GM21576 (cell line): ENCODE measurements at regions not wholly inside any gene's neighbourhood (a gene's known extent, or its start where the extent isn't known, plus 50 kb on each side); places are given as distances from the start of the nearest gene placed in this dataset.

Experiments
- ATAC-seq: cut with Tn5 transposase; IDR thresholded peaks from one replicate; pipeline ENCODE4 v1.9.1; 2021; ENCODE audit warnings: mild to moderate bottlenecking, moderate library complexity; ENCODE audit not compliant: unreplicated experiment

- no peak for ATAC-seq
These were observed 306.7 kb downstream of the EPB41L4A start for GRCh38 chr5:112112346-112112745.

- ATAC-seq, result no peak
These were observed 309.6 kb downstream of the EPB41L4A start for GRCh38 chr5:112109331-112110007.

DNA sequence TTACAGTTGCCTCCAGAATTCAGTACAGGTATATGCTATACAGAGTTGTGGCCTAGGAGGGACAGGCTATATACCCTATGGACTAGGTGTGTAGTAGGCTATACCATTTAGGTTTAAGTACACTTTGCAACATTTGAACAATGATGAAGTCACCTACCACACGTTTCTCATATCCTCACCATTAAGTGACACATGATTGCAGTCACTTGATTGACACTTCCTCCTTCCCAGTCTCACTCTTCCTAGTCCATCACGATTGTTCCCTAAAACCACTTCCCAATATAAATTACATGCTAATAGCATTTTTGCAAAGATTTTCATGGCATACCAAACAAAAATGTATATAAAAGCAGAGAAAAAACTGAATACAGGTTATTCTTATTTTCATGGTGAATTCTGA, 312.2 kb downstream of the EPB41L4A start:
- ATAC-seq, result no peak

DNA sequence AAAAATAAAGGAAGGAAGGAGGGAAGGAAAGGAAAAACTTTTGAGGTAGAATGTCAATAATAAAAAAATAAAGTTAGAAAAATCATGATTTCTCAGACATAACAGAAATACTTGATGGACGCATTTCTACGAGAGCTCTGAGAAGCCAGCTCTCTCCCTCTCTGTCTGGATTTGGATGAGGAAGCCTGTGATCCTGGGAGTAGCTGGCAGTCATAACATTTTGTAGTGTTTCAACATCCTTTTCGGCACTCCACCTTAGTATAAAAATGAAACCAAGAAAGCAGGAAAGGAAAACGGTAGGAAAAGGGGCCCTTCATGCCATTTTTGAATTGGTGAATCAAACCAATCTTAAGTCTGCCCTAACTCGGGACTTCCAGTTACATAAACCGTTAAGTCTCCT, 321.3 kb downstream of the EPB41L4A start:
- no peak for ATAC-seq

GRCh38 chr5:112087222-112087621, 330.2 kb upstream of the NREP start:
- no peak for ATAC-seq

DNA sequence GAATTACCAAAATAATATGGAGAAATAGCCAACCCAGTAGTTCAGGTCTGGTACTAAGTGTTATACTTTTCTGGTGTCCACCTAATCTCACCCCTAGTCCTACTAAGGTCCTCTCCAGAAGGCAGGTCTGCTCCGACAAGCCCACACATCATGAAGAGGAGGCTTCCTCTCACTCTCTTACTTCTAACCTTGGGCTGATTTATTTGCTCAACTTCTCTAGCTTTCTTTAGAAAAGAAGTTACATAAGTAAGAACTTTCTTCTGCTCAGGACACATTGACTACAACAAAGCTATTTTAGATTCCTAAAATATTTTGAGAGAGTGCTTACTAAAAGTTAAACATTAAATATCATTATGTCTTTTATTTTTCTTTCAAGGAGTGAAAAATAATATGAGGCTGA, 329.7 kb upstream of the NREP start:
- no peak for ATAC-seq

GRCh38 chr5:112084149-112084548, 327.2 kb upstream of the NREP start:
- ATAC-seq, result no peak

- ATAC-seq, result no peak
These were observed 326.6 kb upstream of the NREP start for GRCh38 chr5:112083623-112084022.

- ATAC-seq, result peak; percentile 88
These were observed 320.2 kb upstream of the NREP start for GRCh38 chr5:112077180-112077579.

DNA sequence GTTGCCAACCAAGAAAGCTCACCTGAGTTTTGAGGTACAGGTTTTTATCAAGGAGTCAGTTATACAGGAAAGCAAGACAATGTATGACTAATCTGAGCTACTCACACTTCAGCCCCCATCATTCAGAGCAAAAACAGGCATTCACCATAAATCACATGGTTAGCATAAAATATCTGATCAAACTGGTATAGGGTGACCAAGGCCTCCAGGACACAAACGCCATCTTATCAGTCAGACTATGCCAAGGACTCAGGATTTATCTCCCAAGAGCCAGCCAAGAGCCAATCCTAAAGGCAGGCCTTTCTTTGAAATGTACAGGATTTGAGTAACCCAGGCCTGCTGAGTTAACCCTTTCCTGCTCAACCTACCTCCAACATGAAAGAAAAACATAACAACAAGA, 313.0 kb upstream of the NREP start:
- ATAC-seq, result no peak

GRCh38 chr5:112069329-112069728, 312.3 kb upstream of the NREP start:
- ATAC-seq, result no peak

DNA sequence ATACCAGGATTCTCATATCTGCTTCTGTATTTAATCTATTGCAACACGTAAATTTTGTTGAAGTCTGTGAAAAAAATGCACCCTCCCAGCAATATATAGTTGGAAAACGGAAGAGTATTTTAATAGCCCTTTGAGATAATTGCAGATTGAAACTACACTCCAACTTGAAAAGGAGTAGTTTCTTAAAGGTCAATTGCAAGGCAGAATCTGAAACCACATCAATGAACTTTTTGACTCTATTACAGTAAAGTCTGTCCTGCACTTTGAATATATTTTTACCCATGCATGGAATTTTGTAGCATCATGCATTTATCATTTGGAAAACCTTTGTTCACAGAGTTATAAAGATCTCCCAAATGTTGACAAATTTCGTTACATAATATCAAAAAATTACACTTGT, 311.6 kb upstream of the NREP start:
- no peak for ATAC-seq

- no peak for ATAC-seq
These were observed 308.8 kb upstream of the NREP start for GRCh38 chr5:112065781-112066180.

DNA sequence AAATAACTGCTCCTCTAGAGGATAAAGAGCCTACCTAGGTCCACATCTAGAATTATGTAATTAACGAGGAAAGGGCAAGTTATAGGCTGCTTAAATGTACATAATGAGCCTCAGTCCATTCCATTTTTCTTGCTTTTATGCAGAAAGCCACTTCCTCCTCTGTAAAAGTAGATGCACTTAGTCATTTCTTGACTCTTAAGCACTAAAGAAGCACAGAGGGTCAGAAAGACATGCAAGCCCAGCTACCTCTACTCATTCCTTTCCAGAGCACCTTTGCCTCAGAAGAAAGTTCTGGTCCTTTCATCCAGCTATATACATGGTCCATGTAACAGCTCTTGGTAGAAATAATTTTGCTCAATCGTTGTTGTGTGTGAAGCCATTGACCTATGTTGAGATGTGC, 308.0 kb upstream of the NREP start:
- no peak for ATAC-seq

GRCh38 chr5:112064271-112064701, 307.3 kb upstream of the NREP start:
- ATAC-seq, result no peak

DNA sequence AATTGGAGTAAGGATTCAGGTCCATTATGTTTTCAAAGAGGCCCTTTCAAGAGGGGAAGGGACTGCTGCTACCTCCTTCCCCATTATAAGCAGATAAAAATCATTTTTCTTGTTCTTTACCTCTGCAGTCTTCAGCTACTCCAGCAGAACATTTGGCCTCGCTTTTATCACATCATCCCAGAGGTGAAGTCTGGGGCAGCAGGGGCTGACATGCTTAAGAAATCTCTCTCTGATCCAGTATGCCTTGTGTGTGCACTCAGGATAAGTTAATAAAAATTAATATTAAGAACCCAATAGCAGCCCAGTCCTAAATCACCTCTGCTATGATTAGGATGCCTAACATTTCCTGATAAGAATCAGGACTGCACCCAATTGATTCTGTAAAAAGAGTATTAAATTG, 306.9 kb upstream of the NREP start:
- ATAC-seq, result no peak

- ATAC-seq, result no peak
These were observed 306.2 kb upstream of the NREP start for GRCh38 chr5:112063191-112063590.

DNA sequence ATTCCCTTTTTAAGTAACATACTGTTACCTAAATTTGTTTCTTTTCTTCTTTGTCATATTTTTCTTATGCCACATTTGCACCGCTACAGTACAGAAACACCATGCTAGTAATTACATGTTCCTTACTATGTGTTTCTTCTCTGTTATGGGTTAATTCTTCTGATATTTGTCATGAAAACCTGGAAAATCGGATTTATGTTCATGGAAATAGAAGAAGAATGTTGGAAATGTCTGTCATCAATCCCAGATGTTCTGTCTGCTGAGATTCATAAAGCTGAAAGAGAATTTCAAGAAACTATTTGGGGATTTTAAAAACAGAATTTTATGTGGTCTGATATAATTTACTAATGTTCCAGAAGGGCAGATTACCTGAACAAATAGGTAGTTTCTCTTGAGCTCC, 305.2 kb upstream of the NREP start:
- ATAC-seq, result no peak

GRCh38 chr5:112061666-112062065, 304.7 kb upstream of the NREP start:
- ATAC-seq, result no peak

GRCh38 chr5:112059579-112060135, 302.7 kb upstream of the NREP start:
- no peak for ATAC-seq

GRCh38 chr5:112049738-112050137, 292.7 kb upstream of the NREP start:
- ATAC-seq, result no peak

DNA sequence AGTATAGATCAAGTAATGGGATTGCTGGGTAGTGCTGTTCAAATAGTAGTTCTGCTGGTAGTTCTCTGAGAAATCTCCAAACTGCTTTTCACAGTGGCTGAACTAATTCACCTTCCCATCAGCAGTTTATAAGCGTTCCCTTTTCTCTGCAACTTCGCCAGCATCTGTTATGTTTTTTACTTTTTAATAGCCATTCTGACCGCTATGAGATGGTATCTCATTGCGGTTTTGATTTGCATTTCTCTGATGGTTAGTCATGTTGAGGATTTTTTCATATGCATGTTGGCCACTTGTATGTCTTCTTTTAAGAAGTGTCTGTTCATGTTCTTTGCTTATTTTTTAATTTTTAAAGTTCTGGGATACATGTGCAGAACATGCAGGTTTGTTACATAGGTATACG, 279.2 kb upstream of the NREP start:
- ATAC-seq, result no peak

DNA sequence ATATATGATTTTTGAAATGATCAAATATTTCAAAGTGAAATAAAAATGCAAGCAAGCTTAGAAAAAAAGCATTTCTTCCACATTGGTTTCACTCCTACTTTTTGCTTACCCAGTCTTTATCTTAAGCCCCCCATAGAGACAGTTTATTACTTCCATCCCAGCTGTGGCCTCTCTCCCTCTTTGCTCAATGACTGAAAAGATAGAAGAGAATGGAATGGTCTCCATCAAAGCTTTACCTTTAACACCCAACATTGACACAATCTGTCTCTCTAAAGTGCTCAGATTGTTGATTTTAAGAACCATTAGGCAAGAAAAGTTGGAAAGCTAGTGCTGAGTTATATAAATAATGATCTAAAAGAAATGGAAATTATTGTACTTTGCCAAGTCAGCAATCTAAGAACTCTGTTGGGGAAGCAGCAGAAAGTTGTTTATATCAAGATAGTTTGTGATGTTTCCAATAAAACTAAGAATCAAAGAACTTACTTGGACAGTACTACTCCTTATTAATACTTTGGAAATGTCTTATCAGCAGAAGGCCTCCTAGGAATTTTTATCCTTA, 277.5 kb upstream of the NREP start:
- ATAC-seq, result no peak
